ENCODE measurements at regions not wholly inside any gene's neighbourhood (a gene's known extent, or its start where the extent isn't known, plus 50 kb on each side); places are given as distances from the start of the nearest gene placed in this dataset.

DNA sequence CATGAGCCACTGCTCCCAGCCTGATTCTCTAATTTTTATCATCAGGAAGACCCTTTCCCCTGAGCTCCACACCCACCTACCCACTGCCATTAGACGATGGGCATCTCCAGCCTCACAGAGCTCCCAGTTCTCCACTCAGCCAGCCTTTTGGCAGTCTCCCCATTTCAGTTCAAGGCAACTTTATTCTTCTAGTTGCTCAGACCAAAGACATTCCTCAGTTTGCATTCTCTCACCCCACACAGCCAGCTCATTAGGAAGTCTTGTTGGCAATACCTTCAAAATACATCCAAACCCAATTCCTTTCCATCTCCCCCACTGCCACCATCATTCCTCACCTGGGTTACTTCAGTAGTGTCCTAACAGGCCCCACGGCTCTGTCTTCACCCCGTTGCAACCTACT lies 53.4 kb upstream of the COX20 start:
- intact Hi-C loops (cut with micrococcal nuclease), result no loop called here
- DNase-seq (ENCODE audit: low read depth, low spot score) (no peak), ATAC-seq (no peak)
- CTCF ChIA-PET, result no interaction called here
- H3K4me2 ChIP-seq (ENCODE audit: low read length), result no peak overlapping the region
- H3K36me3 ChIP-seq (ENCODE audit: control insufficient read depth in 1 of 2, insufficient read depth in 2 of 2, low read length in 2 of 2), result no peaks in the 10 kb centered on the region
- peaks cover 5 to 8% of the 10 kb centered on the region in 2 experiments; a peak in 3 of 4 replicates for H3K4me1 ChIP-seq (ENCODE audit: control insufficient read depth in 1 of 2, insufficient read depth in 2 of 2, low read length in 2 of 2)
- RAD21 ChIA-PET (ENCODE audit: low non-redundant PET in 1 of 2, low total read pairs in 2 of 2, uncharacterized antibody in 2 of 2, unreplicated experiment in 2 of 2), result no interaction called here
- TF ChIP-seq REST (IDR thresholded peaks at IDR 0.05; ENCODE audit: low read depth), result no peak
- no peak for TF ChIP-seq JUND (IDR thresholded peaks at IDR 0.05)
- no peak for TF ChIP-seq POLR2AphosphoS5 (IDR thresholded peaks at IDR 0.05; ENCODE audit: low read depth, low read length)
- no peak for TF ChIP-seq CEBPB (IDR thresholded peaks at IDR 0.05; ENCODE audit: low read depth)
- TF ChIP-seq SRF (IDR thresholded peaks at IDR 0.05; ENCODE audit: low read depth), result no peak
- TF ChIP-seq EZH2 (IDR thresholded peaks at IDR 0.05), result no peak
- no peak for TF ChIP-seq EGR1 (IDR thresholded peaks at IDR 0.05; ENCODE audit: low read depth)
- no peak for TF ChIP-seq CTCF (IDR thresholded peaks at IDR 0.05 in 2 of 3, conservative IDR thresholded peaks at IDR 0.05 in 1 of 3; ENCODE audit: borderline replicate concordance in 1 of 3, insufficient read depth in 1 of 3, low read depth in 2 of 3, low read length in 2 of 3)
- TF ChIP-seq, protein P1, sequence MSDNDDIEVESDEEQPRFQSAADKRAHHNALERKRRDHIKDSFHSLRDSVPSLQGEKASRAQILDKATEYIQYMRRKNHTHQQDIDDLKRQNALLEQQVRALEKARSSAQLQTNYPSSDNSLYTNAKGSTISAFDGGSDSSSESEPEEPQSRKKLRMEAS (IDR thresholded peaks at IDR 0.05), result no peak
- no peak for TF ChIP-seq RAD21 (IDR thresholded peaks at IDR 0.05; ENCODE audit: low read depth)
- TF ChIP-seq SIN3A (IDR thresholded peaks at IDR 0.05; ENCODE audit: low read depth), result no peak
- TF ChIP-seq CBX3 (IDR thresholded peaks at IDR 0.05; ENCODE audit: low read depth), result no peak
- no peak for TF ChIP-seq ZFX (IDR thresholded peaks at IDR 0.05)
- no peak for TF ChIP-seq POLR2A (IDR thresholded peaks at IDR 0.05; ENCODE audit: borderline replicate concordance, extremely low read depth, insufficient read depth, insufficient read length)
- TF ChIP-seq TCF7L2 (IDR thresholded peaks at IDR 0.05; ENCODE audit: borderline replicate concordance, extremely low read depth, insufficient read depth, insufficient read length), result no peak
- POLR2A ChIA-PET, result no interaction called here
- no TSS peak for BruUV-seq (replicated peaks)
- H3K79me2 ChIP-seq (ENCODE audit: insufficient read depth, low read length), result no peaks in the 10 kb centered on the region
- no peaks in the 10 kb centered on the region for H3K27me3 ChIP-seq (ENCODE audit: insufficient read depth, low read length)
- H4K20me1 ChIP-seq (ENCODE audit: insufficient read depth), result no peaks in the 10 kb centered on the region
- no peak overlapping the region for H3K9ac ChIP-seq (ENCODE audit: low read length)
- H3K9me2 ChIP-seq (ENCODE audit: insufficient read depth), result no peaks in the 10 kb centered on the region
- H3K4me3 ChIP-seq (replicated peaks in 1 of 2; ENCODE audit: low read depth in 1 of 2, low read length in 2 of 2), result no peak overlapping the region
- H3K9me3 ChIP-seq (ENCODE audit: control insufficient read depth in 1 of 2, insufficient read depth in 1 of 2, low read depth in 1 of 2, low read length in 2 of 2), result no peaks in the 10 kb centered on the region
- no peak overlapping the region for H2AFZ ChIP-seq (ENCODE audit: low read depth, low read length, poor library complexity, severe bottlenecking)
- H3K27ac ChIP-seq (ENCODE audit: low read depth, low read length), result no peak overlapping the region

Data from HCT116 (cell line).